Peyer's patch (tissue), 4 donors: ENCODE measurements at regions not wholly inside any gene's neighbourhood (a gene's known extent, or its start where the extent isn't known, plus 50 kb on each side); places are given as distances from the start of the nearest gene placed in this dataset.
"Not testable (repeated sequence)": the region's sequence is repeated elsewhere in the genome, so short reads cannot be mapped to it uniquely, and the experiment has no call there.

ENCODE experiments used
- DNase-seq, 3 donors: peaks; one replicate each; pipeline ENCODE4 v3.0.0-alpha.2; 2017 to 2019
- H3K27ac ChIP-seq, 4 donors: fragments of 200-600 bp; sonication (generic); one replicate each; pipeline ENCODE4 v1.5.1; 2016 to 2019
- H3K27me3 ChIP-seq, 2 donors: fragments of 200-600 bp; sonication (generic); one replicate each; pipeline ENCODE4 v1.5.1; 2019
- H3K36me3 ChIP-seq, 3 donors: fragments of 200-600 bp; sonication (generic); one replicate each; pipeline ENCODE4 v1.5.1; 2016 to 2019
- H3K4me1 ChIP-seq, 4 donors: fragments of 200-600 bp; sonication (generic); one replicate each; pipeline ENCODE4 v1.5.1; 2016 to 2019
- H3K4me3 ChIP-seq, 4 donors: fragments of 200-600 bp; sonication (generic); 1 replicate in 3 of 4; 2 replicates in 1 of 4; pipeline ENCODE4 v1.5.1; 2016 to 2019; ENCODE audit warnings: mild to moderate bottlenecking in 1 of 4
- H3K9me3 ChIP-seq, 4 donors: fragments of 200-600 bp; sonication (generic); one replicate each; pipeline ENCODE4 v1.5.1; 2016 to 2019; ENCODE audit warnings: mild to moderate bottlenecking in 1 of 4
- CTCF ChIP-seq, 6 experiments: fragments of 450-650 bp in 4 of 6; fragments of 200-600 bp in 2 of 6; sonication (generic) in 1 of 6; IDR thresholded peaks; one replicate each; pipeline ENCODE4 v1.5.1; 2017 to 2019; ENCODE audit warnings: antibody characterized with exemption in 6 of 6, mild to moderate bottlenecking in 3 of 6, moderate library complexity in 1 of 6
- POLR2A ChIP-seq, 2 donors: fragments of 450-650 bp; IDR thresholded peaks; one replicate each; pipeline ENCODE4 v1.5.1; 2017; ENCODE audit warnings: antibody characterized with exemption in 2 of 2, mild to moderate bottlenecking in 2 of 2, moderate library complexity in 2 of 2

GRCh38 chr10:6788731-6789130 lies 208.7 kb upstream of the PRKCQ start:
- DNase-seq, result no peak
- TF ChIP-seq CTCF (IDR thresholded peaks at IDR 0.05) (no peak), POLR2A (IDR thresholded peaks at IDR 0.05) (no peak)
- Histone ChIP-seq H3K27ac (no peak overlapping the region), H3K4me1 (no peaks in the 10 kb centered on the region), H3K27me3 (no peaks in the 10 kb centered on the region), H3K9me3 (no peaks in the 10 kb centered on the region), H3K36me3 (no peaks in the 10 kb centered on the region), H3K4me3 (no peak overlapping the region)

GRCh38 chr10:6788231-6788630 lies 208.2 kb upstream of the PRKCQ start:
- H3K36me3 ChIP-seq, result no peaks in the 10 kb centered on the region
- no peak for DNase-seq
- TF ChIP-seq POLR2A (IDR thresholded peaks at IDR 0.05) (no peak), CTCF (IDR thresholded peaks at IDR 0.05) (no peak)
- no peaks in the 10 kb centered on the region for H3K4me1 ChIP-seq
- H3K27me3 ChIP-seq, result no peaks in the 10 kb centered on the region
- no peak overlapping the region for H3K27ac ChIP-seq
- H3K9me3 ChIP-seq, result no peaks in the 10 kb centered on the region
- H3K4me3 ChIP-seq, result no peak overlapping the region

GRCh38 chr10:6787718-6788117 lies 207.6 kb upstream of the PRKCQ start:
- no peaks in the 10 kb centered on the region for H3K27me3 ChIP-seq
- DNase-seq, result no peak
- H3K36me3 ChIP-seq, result no peaks in the 10 kb centered on the region
- H3K4me1 ChIP-seq, result no peaks in the 10 kb centered on the region
- no peak overlapping the region for H3K27ac ChIP-seq
- no peaks in the 10 kb centered on the region for H3K9me3 ChIP-seq
- no peak overlapping the region for H3K4me3 ChIP-seq
- TF ChIP-seq POLR2A (IDR thresholded peaks at IDR 0.05) (no peak), CTCF (IDR thresholded peaks at IDR 0.05) (no peak)

- Histone ChIP-seq H3K36me3 (no peaks in the 10 kb centered on the region), H3K27ac (no peak overlapping the region), H3K9me3 (no peaks in the 10 kb centered on the region), H3K27me3 (no peaks in the 10 kb centered on the region), H3K4me3 (no peak overlapping the region), H3K4me1 (no peaks in the 10 kb centered on the region)
- TF ChIP-seq CTCF (IDR thresholded peaks at IDR 0.05), result no peak
- no peak for TF ChIP-seq POLR2A (IDR thresholded peaks at IDR 0.05)
- DNase-seq, result no peak
Measured at GRCh38 chr10:6787091-6787490, 207.0 kb upstream of the PRKCQ start.

GRCh38 chr10:6786579-6787031 lies 206.5 kb upstream of the PRKCQ start:
- Histone ChIP-seq H3K27me3 (no peaks in the 10 kb centered on the region), H3K9me3 (no peaks in the 10 kb centered on the region), H3K4me3 (no peak overlapping the region), H3K4me1 (no peaks in the 10 kb centered on the region), H3K27ac (no peak overlapping the region), H3K36me3 (no peaks in the 10 kb centered on the region)
- DNase-seq, result no peak
- TF ChIP-seq CTCF (IDR thresholded peaks at IDR 0.05) (no peak), POLR2A (IDR thresholded peaks at IDR 0.05) (no peak)

- H3K27me3 ChIP-seq, H3K9me3 ChIP-seq, H3K36me3 ChIP-seq, H3K4me1 ChIP-seq, DNase-seq, H3K27ac ChIP-seq, H3K4me3 ChIP-seq: not testable (repeated sequence)
Measured at GRCh38 chr10:6784429-6784828, 204.4 kb upstream of the PRKCQ start.
